GM21717 (cell line): ENCODE measurements at regions not wholly inside any gene's neighbourhood (a gene's known extent, or its start where the extent isn't known, plus 50 kb on each side); places are given as distances from the start of the nearest gene placed in this dataset.
"Not testable (repeated sequence)": the region's sequence is repeated elsewhere in the genome, so short reads cannot be mapped to it uniquely, and the experiment has no call there.

Experiments used
- ATAC-seq: cut with Tn5 transposase; IDR thresholded peaks from one replicate; pipeline ENCODE4 v1.9.1; 2021; ENCODE audit warnings: mild to moderate bottlenecking, moderate library complexity; ENCODE audit not compliant: unreplicated experiment

- no peak for ATAC-seq
Observed at GRCh38 chr3:8338424-8338823, 163.2 kb upstream of the LMCD1 start.

GRCh38 chr3:8341821-8342247 is 159.8 kb upstream of the LMCD1 start:
- no peak for ATAC-seq

GRCh38 chr3:8343058-8343457 is 158.6 kb upstream of the LMCD1 start:
- no peak for ATAC-seq

- no peak for ATAC-seq
Observed at GRCh38 chr3:8345398-8345797, 156.2 kb upstream of the LMCD1 start.

GRCh38 chr3:8348076-8348475 is 153.5 kb upstream of the LMCD1 start:
- no peak for ATAC-seq

- ATAC-seq: no peak
Observed at GRCh38 chr3:8352475-8352874, 149.1 kb upstream of the LMCD1 start.

GRCh38 chr3:8353364-8353763 is 148.3 kb upstream of the LMCD1 start:
- ATAC-seq: no peak

- ATAC-seq: no peak
Observed at GRCh38 chr3:8355346-8355745, 146.3 kb upstream of the LMCD1 start.

GRCh38 chr3:8356066-8356465 is 145.6 kb upstream of the LMCD1 start:
- not testable (repeated sequence) for ATAC-seq

GRCh38 chr3:8357859-8358258 is 143.8 kb upstream of the LMCD1 start:
- no peak for ATAC-seq

GRCh38 chr3:8359133-8359532 is 142.5 kb upstream of the LMCD1 start:
- no peak for ATAC-seq

GRCh38 chr3:8363200-8363599 is 138.4 kb upstream of the LMCD1 start:
- no peak for ATAC-seq

GRCh38 chr3:8365541-8365940 is 136.1 kb upstream of the LMCD1 start:
- no peak for ATAC-seq

- no peak for ATAC-seq
Observed at GRCh38 chr3:8366219-8366810, 135.3 kb upstream of the LMCD1 start.

- no peak for ATAC-seq
Observed at GRCh38 chr3:8368598-8368997, 133.0 kb upstream of the LMCD1 start.

GRCh38 chr3:8369638-8370037 is 132.0 kb upstream of the LMCD1 start:
- ATAC-seq: no peak

GRCh38 chr3:8371085-8371551 is 130.5 kb upstream of the LMCD1 start:
- ATAC-seq: no peak

- no peak for ATAC-seq
Observed at GRCh38 chr3:8371960-8372463, 129.6 kb upstream of the LMCD1 start.

GRCh38 chr3:8380904-8381704 is 120.5 kb upstream of the LMCD1 start:
- ATAC-seq: no peak

GRCh38 chr3:8385848-8386620 is 115.6 kb upstream of the LMCD1 start:
- no peak for ATAC-seq

GRCh38 chr3:8387571-8387970 is 114.1 kb upstream of the LMCD1 start:
- ATAC-seq: no peak
